CD4-positive, alpha-beta T cell (primary cell): ENCODE measurements at regions not wholly inside any gene's neighbourhood (a gene's known extent, or its start where the extent isn't known, plus 50 kb on each side); places are given as distances from the start of the nearest gene placed in this dataset.

Source experiments
- ATAC-seq: fragments of 200-7000 bp; cut with Tn5 transposase; one replicate; pipeline ENCODE4 v1.10.0; 2022; ENCODE audit warnings: mild to moderate bottlenecking; ENCODE audit not compliant: poor library complexity
- CTCF ChIA-PET: fragments of 350-600 bp; sonication (Branson Sonifier 250); formaldehyde crosslinking; loops from one replicate; lab custom pipeline; 2021; ENCODE audit warnings: antibody characterized with exemption, inconsistent platforms; lab: Charles Lee
- POLR2A ChIA-PET: fragments of 350-600 bp; sonication (Branson Sonifier 250); formaldehyde crosslinking; loops from one replicate; lab custom pipeline; 2021; ENCODE audit warnings: antibody characterized with exemption, inconsistent platforms; lab: Charles Lee
- DNase-seq, 14 experiments: peaks; one replicate each; pipeline ENCODE4 v3.0.0-alpha.2; 2013 to 2020; ENCODE audit warnings: mixed read lengths in 2 of 14
- H3K27ac ChIP-seq, 2 donors: one replicate each; pipeline versions ENCODE4 v1.5.1 to v1.7.0; 2013; ENCODE audit warnings: low read length in 2 of 2, low read depth in 1 of 2, mild to moderate bottlenecking in 1 of 2
- H3K27me3 ChIP-seq, 2 experiments: 1 replicate in 1 of 2; 2 replicates in 1 of 2; pipeline versions ENCODE4 v1.6.1 to v1.7.0; 2013; ENCODE audit warnings: low read length in 2 of 2, control low read depth in 1 of 2, mild to moderate bottlenecking in 1 of 2, moderate library complexity in 1 of 2; ENCODE audit not compliant: insufficient read depth in 2 of 2, control insufficient read depth in 1 of 2
- H3K36me3 ChIP-seq: one replicate; pipeline ENCODE4 v1.6.1; 2013; ENCODE audit warnings: low read length, control low read depth; ENCODE audit not compliant: insufficient read depth
- H3K4me1 ChIP-seq: one replicate; pipeline ENCODE4 v1.6.1; 2013; ENCODE audit warnings: low read length, control low read depth; ENCODE audit not compliant: insufficient read depth
- H3K4me3 ChIP-seq: one replicate; pipeline ENCODE4 v1.5.1; 2013; ENCODE audit warnings: mild to moderate bottlenecking, low read length, moderate library complexity
- H3K9me3 ChIP-seq, 2 experiments: 1 replicate in 1 of 2; 2 replicates in 1 of 2; pipeline versions ENCODE4 v1.6.1 to v1.7.0; 2013; ENCODE audit warnings: low read length in 2 of 2, mild to moderate bottlenecking in 2 of 2, control low read depth in 1 of 2, moderate library complexity in 1 of 2; ENCODE audit not compliant: control insufficient read depth in 1 of 2, insufficient read depth in 1 of 2
- H3K27ac Mint-ChIP-seq: one replicate; pipeline ENCODE4 v1.8.0; 2020; ENCODE audit warnings: mixed read lengths
- H3K27me3 Mint-ChIP-seq: one replicate; pipeline ENCODE4 v1.8.0; 2021; ENCODE audit warnings: mixed read lengths
- H3K36me3 Mint-ChIP-seq: one replicate; pipeline ENCODE4 v1.8.0; 2021; ENCODE audit warnings: low read depth, mixed read lengths
- H3K4me1 Mint-ChIP-seq: one replicate; pipeline ENCODE4 v1.8.0; 2021; ENCODE audit warnings: low read depth, mixed read lengths
- H3K4me3 Mint-ChIP-seq: one replicate; pipeline ENCODE4 v1.8.0; 2020; ENCODE audit warnings: mild to moderate bottlenecking, mixed read lengths
- H3K9me3 Mint-ChIP-seq: one replicate; pipeline ENCODE4 v1.8.0; 2020; ENCODE audit warnings: mixed read lengths
- CTCF ChIP-seq: fragments of 200-600 bp; IDR thresholded peaks from one replicate; pipeline ENCODE4 v1.8.0; 2022; ENCODE audit warnings: antibody characterized with exemption, mild to moderate bottlenecking
- intact Hi-C, 2 experiments: fragments of 100-400 bp; cut with DNase I in 1 of 2; cut with micrococcal nuclease in 1 of 2; formaldehyde crosslinking; loops; one replicate each; pipeline versions ENCODE4 v1.15.1 to v1.9.0; 2023 to 2025; cut with DNase I, micrococcal nuclease

GRCh38 chr20:20955892-20956291, 150.3 kb downstream of the LINC00237 start:
- H3K27me3 ChIP-seq: peaks cover 0 to 10% of the 10 kb centered on the region in 2 experiments
- no peak overlapping the region for H3K27ac ChIP-seq
- H3K36me3 ChIP-seq: no peaks in the 10 kb centered on the region
- intact Hi-C loops: loop anchor here in 1 of 2 experiments (10.0 kb wide), 1 partner anchor 59 kb away; no protein-coding TSS in a partner anchor
- Mint-ChIP-seq H3K27me3 (peaks cover 39% of the 10 kb centered on the region), H3K9me3 (peaks cover 2% of the 10 kb centered on the region), H3K36me3 (no peaks in the 10 kb centered on the region), H3K4me3 (no peak overlapping the region), H3K4me1 (no peaks in the 10 kb centered on the region), H3K27ac (no peak overlapping the region)
- POLR2A ChIA-PET: no interaction called here
- CTCF ChIA-PET: no interaction called here
- no peaks in the 10 kb centered on the region for H3K4me1 ChIP-seq
- DNase-seq (no peak), ATAC-seq (no peak)
- no peak for TF ChIP-seq CTCF
- peaks cover 0 to 3% of the 10 kb centered on the region in 2 experiments for H3K9me3 ChIP-seq
- H3K4me3 ChIP-seq: no peak overlapping the region

DNA sequence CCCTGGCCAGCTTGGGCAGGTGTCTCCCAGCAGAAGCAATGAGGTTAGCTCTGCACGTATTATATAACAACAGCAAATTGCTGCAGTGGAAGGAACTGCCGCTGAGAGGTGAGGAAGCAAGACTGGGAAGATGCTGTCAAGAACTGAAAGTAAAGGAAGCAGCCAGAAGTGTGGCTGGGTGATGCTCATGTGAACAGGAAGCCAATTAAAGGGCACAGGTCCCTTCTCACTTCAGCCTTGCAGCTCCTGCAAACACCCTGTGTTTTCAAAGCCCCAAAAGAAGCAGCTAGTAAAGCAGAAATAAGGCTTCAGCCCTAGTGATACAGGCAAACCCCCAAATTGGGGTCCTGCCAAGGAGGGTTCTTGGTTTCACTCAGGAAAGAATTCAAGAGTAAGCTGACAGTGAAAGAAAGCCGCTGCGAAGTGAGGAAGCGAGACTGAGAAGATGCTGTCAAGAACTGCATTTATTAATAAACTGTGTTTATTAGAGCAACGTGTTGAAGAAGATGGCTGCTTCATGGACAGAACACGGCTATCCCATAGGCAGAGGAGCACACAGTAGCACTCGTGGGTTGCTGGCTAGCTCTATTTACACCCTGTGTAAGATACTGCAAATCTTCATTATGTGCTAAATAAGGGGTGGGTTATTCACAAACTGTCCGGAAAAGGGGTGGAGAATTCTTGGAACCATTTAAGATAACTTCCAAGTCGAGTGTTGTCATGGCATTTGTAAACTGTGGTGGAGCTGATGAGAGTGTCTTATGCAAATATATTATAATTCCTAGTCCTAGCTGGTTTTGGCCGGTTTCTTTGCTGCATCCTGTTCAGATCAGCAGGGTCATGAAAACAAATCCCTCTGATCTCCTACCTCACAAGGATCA, 152.2 kb downstream of the LINC00237 start:
- CTCF ChIA-PET: no interaction called here
- TF ChIP-seq CTCF: no peak
- H3K4me3 ChIP-seq: no peak overlapping the region
- POLR2A ChIA-PET: no interaction called here
- no peaks in the 10 kb centered on the region for H3K36me3 ChIP-seq
- Mint-ChIP-seq H3K4me1 (no peaks in the 10 kb centered on the region), H3K27ac (no peak overlapping the region), H3K36me3 (no peaks in the 10 kb centered on the region), H3K4me3 (no peak overlapping the region), H3K27me3 (peaks cover 50% of the 10 kb centered on the region), H3K9me3 (peaks cover 2% of the 10 kb centered on the region)
- no peaks in the 10 kb centered on the region for H3K4me1 ChIP-seq
- no peak for DNase-seq
- peaks cover 0 to 3% of the 10 kb centered on the region in 2 experiments for H3K9me3 ChIP-seq
- peaks cover 0 to 10% of the 10 kb centered on the region in 2 experiments for H3K27me3 ChIP-seq
- intact Hi-C loops: loop anchor here in 1 of 2 experiments (10.0 kb wide), 1 partner anchor 61 kb away; no protein-coding TSS in a partner anchor
- ATAC-seq: no peak
- no peak overlapping the region for H3K27ac ChIP-seq

GRCh38 chr20:20950620-20951019, 155.5 kb downstream of the LINC00237 start:
- ATAC-seq: no peak
- no peak for DNase-seq
- no peak for TF ChIP-seq CTCF
- peaks cover 4% of the 10 kb centered on the region for H3K9me3 Mint-ChIP-seq
- POLR2A ChIA-PET: no interaction called here
- Histone ChIP-seq H3K27ac (no peak overlapping the region), H3K4me1 (no peaks in the 10 kb centered on the region), H3K9me3 (peaks cover 6% of the 10 kb centered on the region in 2 experiments), H3K4me3 (no peak overlapping the region), H3K27me3 (no peaks in the 10 kb centered on the region), H3K36me3 (no peaks in the 10 kb centered on the region)
- CTCF ChIA-PET: no interaction called here
- intact Hi-C loops: loop anchor here in 1 of 2 experiments (10.0 kb wide), 1 partner anchor 64 kb away; no protein-coding TSS in a partner anchor
- H3K4me3 Mint-ChIP-seq: no peak overlapping the region
- H3K27me3 Mint-ChIP-seq: peaks cover 52% of the 10 kb centered on the region
- H3K36me3 Mint-ChIP-seq: no peaks in the 10 kb centered on the region
- H3K27ac Mint-ChIP-seq: no peak overlapping the region
- H3K4me1 Mint-ChIP-seq: no peaks in the 10 kb centered on the region
